PFSK-1 (cell line): ENCODE measurements at regions not wholly inside any gene's neighbourhood (a gene's known extent, or its start where the extent isn't known, plus 50 kb on each side); places are given as distances from the start of the nearest gene placed in this dataset.

Experiments used
- SIN3A ChIP-seq: IDR thresholded peaks from 2 replicates; pipeline ENCODE4 v1.6.1; 2012; ENCODE audit warnings: mild to moderate bottlenecking, low read length, moderate library complexity, borderline replicate concordance; ENCODE audit not compliant: insufficient read depth
- TAF1 ChIP-seq: IDR thresholded peaks from 2 replicates; pipeline ENCODE4 v1.6.1; 2012; ENCODE audit warnings: low read length, control low read depth, borderline replicate concordance; ENCODE audit not compliant: insufficient read depth
- TF ChIP-seq, protein P1 (sequence below), 2 experiments: IDR thresholded peaks; 2 replicates each; pipeline versions ENCODE4 v1.6.1 to v1.8.0; 2011 to 2012; ENCODE audit warnings: low read depth in 2 of 2, low read length in 2 of 2, control low read depth in 1 of 2, inconsistent platforms in 1 of 2, mild to moderate bottlenecking in 1 of 2, moderate library complexity in 1 of 2; ENCODE audit not compliant: insufficient read depth in 1 of 2

DNA sequence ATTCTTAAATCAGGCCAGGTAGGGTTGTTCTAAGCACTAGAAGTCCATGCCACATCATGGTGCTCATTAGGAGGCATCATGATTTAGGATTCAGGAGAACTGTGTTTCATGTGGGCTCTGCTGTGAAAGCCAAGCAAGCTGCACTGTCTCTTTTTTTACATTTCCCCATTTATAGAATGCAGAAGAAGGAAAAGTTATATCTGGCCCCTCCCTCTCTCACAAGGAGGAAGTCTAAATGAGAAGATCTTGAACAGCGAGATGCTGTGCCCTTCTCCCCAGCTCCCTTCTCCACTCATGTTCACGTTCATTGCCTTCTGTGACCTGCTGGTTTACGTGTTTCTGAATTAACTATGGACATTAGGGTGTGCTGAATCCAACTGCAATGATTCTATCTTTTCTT is 178.5 kb upstream of the RASGRP1 start:
- TF ChIP-seq SIN3A, result no peak
- TF ChIP-seq, protein P1, sequence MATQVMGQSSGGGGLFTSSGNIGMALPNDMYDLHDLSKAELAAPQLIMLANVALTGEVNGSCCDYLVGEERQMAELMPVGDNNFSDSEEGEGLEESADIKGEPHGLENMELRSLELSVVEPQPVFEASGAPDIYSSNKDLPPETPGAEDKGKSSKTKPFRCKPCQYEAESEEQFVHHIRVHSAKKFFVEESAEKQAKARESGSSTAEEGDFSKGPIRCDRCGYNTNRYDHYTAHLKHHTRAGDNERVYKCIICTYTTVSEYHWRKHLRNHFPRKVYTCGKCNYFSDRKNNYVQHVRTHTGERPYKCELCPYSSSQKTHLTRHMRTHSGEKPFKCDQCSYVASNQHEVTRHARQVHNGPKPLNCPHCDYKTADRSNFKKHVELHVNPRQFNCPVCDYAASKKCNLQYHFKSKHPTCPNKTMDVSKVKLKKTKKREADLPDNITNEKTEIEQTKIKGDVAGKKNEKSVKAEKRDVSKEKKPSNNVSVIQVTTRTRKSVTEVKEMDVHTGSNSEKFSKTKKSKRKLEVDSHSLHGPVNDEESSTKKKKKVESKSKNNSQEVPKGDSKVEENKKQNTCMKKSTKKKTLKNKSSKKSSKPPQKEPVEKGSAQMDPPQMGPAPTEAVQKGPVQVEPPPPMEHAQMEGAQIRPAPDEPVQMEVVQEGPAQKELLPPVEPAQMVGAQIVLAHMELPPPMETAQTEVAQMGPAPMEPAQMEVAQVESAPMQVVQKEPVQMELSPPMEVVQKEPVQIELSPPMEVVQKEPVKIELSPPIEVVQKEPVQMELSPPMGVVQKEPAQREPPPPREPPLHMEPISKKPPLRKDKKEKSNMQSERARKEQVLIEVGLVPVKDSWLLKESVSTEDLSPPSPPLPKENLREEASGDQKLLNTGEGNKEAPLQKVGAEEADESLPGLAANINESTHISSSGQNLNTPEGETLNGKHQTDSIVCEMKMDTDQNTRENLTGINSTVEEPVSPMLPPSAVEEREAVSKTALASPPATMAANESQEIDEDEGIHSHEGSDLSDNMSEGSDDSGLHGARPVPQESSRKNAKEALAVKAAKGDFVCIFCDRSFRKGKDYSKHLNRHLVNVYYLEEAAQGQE (IDR thresholded peaks at IDR 0.05; ENCODE audit: insufficient read depth in 1 of 2, low read depth in 2 of 2, low read length in 2 of 2), result no peak
- no peak for TF ChIP-seq TAF1
